Ascending aorta (tissue), 2 donors: ENCODE measurements at regions not wholly inside any gene's neighbourhood (a gene's known extent, or its start where the extent isn't known, plus 50 kb on each side); places are given as distances from the start of the nearest gene placed in this dataset.

Experiments used
- DNase-seq, 2 donors: peaks; one replicate each; pipeline ENCODE4 v3.0.0-alpha.2; 2019; ENCODE audit warnings: low spot score in 2 of 2
- H3K27ac ChIP-seq, 2 donors: fragments of 200-600 bp; sonication (generic); one replicate each; pipeline ENCODE4 v1.5.1; 2016 to 2017; ENCODE audit warnings: mild to moderate bottlenecking in 1 of 2
- H3K27me3 ChIP-seq: fragments of 200-600 bp; sonication (generic); one replicate; pipeline ENCODE4 v1.5.1; 2017
- H3K36me3 ChIP-seq, 2 donors: fragments of 200-600 bp; sonication (generic); one replicate each; pipeline ENCODE4 v1.5.1; 2016
- H3K4me1 ChIP-seq, 2 donors: fragments of 200-600 bp; sonication (generic); one replicate each; pipeline ENCODE4 v1.5.1; 2016 to 2017; ENCODE audit warnings: mild to moderate bottlenecking in 1 of 2
- H3K4me3 ChIP-seq, 2 donors: fragments of 200-600 bp; sonication (generic); one replicate each; pipeline ENCODE4 v1.5.1; 2016 to 2017; ENCODE audit warnings: mild to moderate bottlenecking in 1 of 2
- H3K9me3 ChIP-seq, 2 donors: fragments of 200-600 bp; sonication (generic); one replicate each; pipeline ENCODE4 v1.5.1; 2016
- intact Hi-C: fragments of 100-400 bp; cut with DNase I; formaldehyde crosslinking; loops from one replicate; pipeline ENCODE4 v1.15.1; 2023
- TF ChIP-seq, protein P1 (sequence below), 3 experiments: fragments of 200-600 bp in 2 of 3; fragments of 450-650 bp in 1 of 3; sonication (generic) in 2 of 3; IDR thresholded peaks; one replicate each; pipeline ENCODE4 v1.5.1; 2016 to 2019; ENCODE audit warnings: antibody characterized with exemption in 3 of 3, mild to moderate bottlenecking in 1 of 3, moderate library complexity in 1 of 3

DNA sequence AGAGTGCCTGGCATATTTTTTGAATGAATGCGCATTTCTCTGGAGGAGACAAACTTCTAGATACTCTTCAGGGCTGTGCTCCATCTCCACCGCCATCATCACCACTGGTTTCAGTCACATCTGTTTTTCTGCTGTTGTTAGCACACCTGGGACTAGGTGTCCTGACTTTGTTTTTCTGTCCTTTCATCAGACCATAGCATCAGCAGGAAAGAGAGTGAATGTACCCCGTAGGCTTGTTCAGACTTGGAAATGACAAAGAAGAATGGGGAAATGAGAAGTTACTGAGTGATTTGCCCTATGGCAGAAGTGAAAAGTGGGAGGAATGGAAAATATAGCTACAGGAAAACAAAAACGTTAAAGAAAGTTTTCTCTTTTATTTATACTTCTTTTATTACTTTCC, 965.2 kb upstream of the FANCL start:
- TF ChIP-seq, protein P1, sequence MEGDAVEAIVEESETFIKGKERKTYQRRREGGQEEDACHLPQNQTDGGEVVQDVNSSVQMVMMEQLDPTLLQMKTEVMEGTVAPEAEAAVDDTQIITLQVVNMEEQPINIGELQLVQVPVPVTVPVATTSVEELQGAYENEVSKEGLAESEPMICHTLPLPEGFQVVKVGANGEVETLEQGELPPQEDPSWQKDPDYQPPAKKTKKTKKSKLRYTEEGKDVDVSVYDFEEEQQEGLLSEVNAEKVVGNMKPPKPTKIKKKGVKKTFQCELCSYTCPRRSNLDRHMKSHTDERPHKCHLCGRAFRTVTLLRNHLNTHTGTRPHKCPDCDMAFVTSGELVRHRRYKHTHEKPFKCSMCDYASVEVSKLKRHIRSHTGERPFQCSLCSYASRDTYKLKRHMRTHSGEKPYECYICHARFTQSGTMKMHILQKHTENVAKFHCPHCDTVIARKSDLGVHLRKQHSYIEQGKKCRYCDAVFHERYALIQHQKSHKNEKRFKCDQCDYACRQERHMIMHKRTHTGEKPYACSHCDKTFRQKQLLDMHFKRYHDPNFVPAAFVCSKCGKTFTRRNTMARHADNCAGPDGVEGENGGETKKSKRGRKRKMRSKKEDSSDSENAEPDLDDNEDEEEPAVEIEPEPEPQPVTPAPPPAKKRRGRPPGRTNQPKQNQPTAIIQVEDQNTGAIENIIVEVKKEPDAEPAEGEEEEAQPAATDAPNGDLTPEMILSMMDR (IDR thresholded peaks at IDR 0.05), result no peak
- H3K27ac ChIP-seq, result no peak overlapping the region
- DNase-seq, result no peak
- intact Hi-C loops, result no loop called here
- H3K9me3 ChIP-seq, result no peaks in the 10 kb centered on the region
- no peaks in the 10 kb centered on the region for H3K36me3 ChIP-seq
- no peak overlapping the region for H3K4me3 ChIP-seq
- no peaks in the 10 kb centered on the region for H3K4me1 ChIP-seq
- H3K27me3 ChIP-seq, result no peaks in the 10 kb centered on the region

- H3K27ac ChIP-seq, result no peak overlapping the region
Observed at GRCh38 chr2:59204040-59204439, 962.9 kb upstream of the FANCL start.

DNA sequence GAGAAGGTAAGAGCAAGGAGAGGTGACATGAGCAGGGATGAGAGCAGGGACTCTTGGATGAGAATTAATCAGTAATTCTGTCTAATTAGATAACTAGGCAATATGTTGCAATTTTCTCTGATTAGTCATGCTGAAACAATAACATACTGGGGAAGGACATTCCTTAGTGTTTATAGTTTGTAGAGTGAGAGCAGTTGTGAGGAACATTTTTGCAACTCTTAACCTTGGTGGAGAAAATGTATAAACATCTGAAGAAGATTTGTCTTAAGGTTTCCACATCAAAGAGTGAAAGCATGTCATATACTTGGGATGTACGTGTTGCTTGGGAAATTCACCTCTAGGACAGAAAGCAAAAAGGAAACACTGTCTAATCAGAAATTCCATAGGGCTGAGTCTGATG, 955.4 kb upstream of the FANCL start:
- no peak overlapping the region for H3K27ac ChIP-seq
- H3K4me1 ChIP-seq, result no peaks in the 10 kb centered on the region
- H3K27me3 ChIP-seq, result no peaks in the 10 kb centered on the region
- no peak for DNase-seq
- H3K9me3 ChIP-seq, result no peaks in the 10 kb centered on the region
- H3K4me3 ChIP-seq, result no peak overlapping the region
- H3K36me3 ChIP-seq, result no peaks in the 10 kb centered on the region
- intact Hi-C loops, result no loop called here
- TF ChIP-seq, protein P1 (IDR thresholded peaks at IDR 0.05), result no peak

More at GRCh38 chr2:59204040-59204439, 962.9 kb upstream of the FANCL start:
- DNase-seq, result no peak
- no peaks in the 10 kb centered on the region for H3K9me3 ChIP-seq
- H3K4me1 ChIP-seq, result no peaks in the 10 kb centered on the region
- H3K4me3 ChIP-seq, result no peak overlapping the region
- intact Hi-C loops, result no loop called here
- TF ChIP-seq, protein P1 (IDR thresholded peaks at IDR 0.05), result no peak
- H3K27me3 ChIP-seq, result no peaks in the 10 kb centered on the region
- no peaks in the 10 kb centered on the region for H3K36me3 ChIP-seq

DNA sequence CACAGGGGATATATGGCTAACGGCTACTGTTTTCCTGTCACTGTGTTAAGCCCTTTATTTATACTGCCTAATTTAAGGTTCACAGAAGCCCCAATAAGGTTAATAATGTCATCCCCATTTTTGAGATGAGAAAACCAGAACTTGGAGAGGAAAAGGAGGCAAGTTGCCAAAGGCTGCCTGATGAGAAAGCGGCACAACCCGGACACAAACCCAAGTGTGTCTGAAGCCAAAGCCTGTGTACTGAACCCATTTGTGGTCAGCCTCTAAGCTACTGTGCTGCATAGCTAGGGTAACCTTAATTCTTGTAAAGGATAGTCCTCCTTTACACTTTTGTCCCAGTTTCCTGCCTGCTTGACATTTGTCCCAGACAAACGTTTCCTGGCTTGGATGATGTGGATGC, 954.7 kb upstream of the FANCL start:
- H3K4me1 ChIP-seq, result no peaks in the 10 kb centered on the region
- no peak for DNase-seq
- no peak overlapping the region for H3K4me3 ChIP-seq
- intact Hi-C loops, result no loop called here
- TF ChIP-seq, protein P1 (IDR thresholded peaks at IDR 0.05), result no peak
- no peaks in the 10 kb centered on the region for H3K36me3 ChIP-seq
- H3K27ac ChIP-seq, result no peak overlapping the region
- H3K9me3 ChIP-seq, result no peaks in the 10 kb centered on the region
- H3K27me3 ChIP-seq, result no peaks in the 10 kb centered on the region

DNA sequence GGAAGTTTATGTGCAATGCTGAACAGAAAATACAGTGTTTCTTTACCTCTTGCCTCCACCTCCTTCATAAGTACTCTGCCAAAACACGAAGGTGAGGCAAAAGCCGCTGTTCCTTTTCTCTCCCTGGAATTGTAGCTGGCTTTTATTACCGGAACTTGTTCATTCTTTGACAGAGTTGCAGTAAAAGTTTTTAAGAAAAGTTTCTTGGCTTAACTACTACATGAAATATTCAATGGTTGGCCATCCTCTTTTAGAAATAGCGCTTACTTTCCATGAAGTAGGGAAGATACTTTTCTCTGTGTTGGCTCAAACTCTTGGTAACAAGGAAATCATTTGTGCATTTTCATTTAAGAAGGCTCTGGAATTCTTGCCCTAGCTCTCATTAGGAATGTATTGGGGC, 950.7 kb upstream of the FANCL start:
- intact Hi-C loops, result no loop called here
- H3K36me3 ChIP-seq, result no peaks in the 10 kb centered on the region
- TF ChIP-seq, protein P1 (IDR thresholded peaks at IDR 0.05), result no peak
- no peaks in the 10 kb centered on the region for H3K9me3 ChIP-seq
- H3K27me3 ChIP-seq, result no peaks in the 10 kb centered on the region
- DNase-seq, result no peak
- H3K27ac ChIP-seq, result no peak overlapping the region
- H3K4me3 ChIP-seq, result no peak overlapping the region
- H3K4me1 ChIP-seq, result no peaks in the 10 kb centered on the region

DNA sequence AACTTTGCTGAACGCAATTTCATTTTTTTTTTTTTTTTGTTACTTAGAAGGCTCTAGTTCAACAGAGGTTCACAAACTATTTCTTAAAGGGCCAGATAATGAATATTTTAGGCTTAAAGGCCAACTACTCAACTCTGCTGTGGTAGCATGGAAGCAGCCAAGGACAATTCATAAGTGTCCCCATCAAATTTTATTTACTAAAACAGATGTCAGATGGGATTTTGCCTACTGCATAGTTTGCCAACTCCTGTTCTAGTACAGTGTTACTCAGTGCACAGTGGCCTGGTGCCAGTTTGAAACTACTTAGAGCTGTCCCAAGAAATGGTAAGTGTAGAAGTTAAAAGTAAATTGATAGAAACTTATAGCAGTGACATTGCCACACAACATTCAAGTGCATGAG, 949.4 kb upstream of the FANCL start:
- intact Hi-C loops, result no loop called here
- no peaks in the 10 kb centered on the region for H3K9me3 ChIP-seq
- no peak overlapping the region for H3K4me3 ChIP-seq
- no peak overlapping the region for H3K27ac ChIP-seq
- TF ChIP-seq, protein P1 (IDR thresholded peaks at IDR 0.05), result no peak
- no peaks in the 10 kb centered on the region for H3K4me1 ChIP-seq
- no peak for DNase-seq
- no peaks in the 10 kb centered on the region for H3K27me3 ChIP-seq
- H3K36me3 ChIP-seq, result no peaks in the 10 kb centered on the region
